ENCODE measurements at regions not wholly inside any gene's neighbourhood (a gene's known extent, or its start where the extent isn't known, plus 50 kb on each side); places are given as distances from the start of the nearest gene placed in this dataset.

GRCh38 chr18:75937306-75937705 is 509.8 kb upstream of the SMIM21 start:
- Histone ChIP-seq H3K4me3 (no peak overlapping the region), H3K9me3 (replicated peaks in 1 of 3) (no peaks in the 10 kb centered on the region), H3K36me3 (replicated peaks in 1 of 2) (no peaks in the 10 kb centered on the region), H3K27me3 (no peaks in the 10 kb centered on the region), H3K27ac (no peak overlapping the region), H3K4me1 (replicated peaks in 1 of 2) (no peaks in the 10 kb centered on the region)
- WGBS, 4 donors: 23 to 42% (median 32%) methylated on average over 2 of the region's 2 CpGs
- intact Hi-C loops (cut with DNase I): no loop called here
- TF ChIP-seq POLR2A (IDR thresholded peaks at IDR 0.05) (no peak), CTCF (IDR thresholded peaks at IDR 0.05) (no peak)
- no peak for DNase-seq

GRCh38 chr18:75936862-75937261 is 509.4 kb upstream of the SMIM21 start:
- no peak for DNase-seq
- Histone ChIP-seq H3K4me1 (replicated peaks in 1 of 2) (no peaks in the 10 kb centered on the region), H3K9me3 (replicated peaks in 1 of 3) (no peaks in the 10 kb centered on the region), H3K27me3 (no peaks in the 10 kb centered on the region), H3K27ac (no peak overlapping the region), H3K4me3 (no peak overlapping the region), H3K36me3 (replicated peaks in 1 of 2) (no peaks in the 10 kb centered on the region)
- intact Hi-C loops (cut with DNase I): no loop called here
- 64 to 86% (median 77%) methylated on average over 1 of the region's 1 CpG for WGBS, 4 donors
- TF ChIP-seq POLR2A (IDR thresholded peaks at IDR 0.05) (no peak), CTCF (IDR thresholded peaks at IDR 0.05) (no peak)

GRCh38 chr18:75931079-75931478 is 503.6 kb upstream of the SMIM21 start:
- intact Hi-C loops (cut with DNase I): no loop called here
- no peak for DNase-seq
- 53 to 82% (median 71%) methylated on average over 2 of the region's 2 CpGs for WGBS, 4 donors

GRCh38 chr18:75928706-75929105 is 501.2 kb upstream of the SMIM21 start:
- no peaks in the 10 kb centered on the region for H3K27me3 ChIP-seq
- 47 to 69% (median 64%) methylated on average over 2 of the region's 2 CpGs for WGBS, 4 donors
- no peaks in the 10 kb centered on the region for H3K4me1 ChIP-seq (replicated peaks in 1 of 2)
- no peaks in the 10 kb centered on the region for H3K9me3 ChIP-seq (replicated peaks in 1 of 3)
- no peak for DNase-seq
- no peaks in the 10 kb centered on the region for H3K36me3 ChIP-seq (replicated peaks in 1 of 2)
- intact Hi-C loops (cut with DNase I): no loop called here
- H3K4me3 ChIP-seq: no peak overlapping the region
- H3K27ac ChIP-seq: no peak overlapping the region
- TF ChIP-seq POLR2A (IDR thresholded peaks at IDR 0.05) (no peak), CTCF (IDR thresholded peaks at IDR 0.05) (no peak)

More at GRCh38 chr18:75931079-75931478, 503.6 kb upstream of the SMIM21 start:
- Histone ChIP-seq H3K27ac (no peak overlapping the region), H3K9me3 (replicated peaks in 1 of 3) (no peaks in the 10 kb centered on the region), H3K4me1 (replicated peaks in 1 of 2) (no peaks in the 10 kb centered on the region), H3K27me3 (no peaks in the 10 kb centered on the region), H3K4me3 (no peak overlapping the region), H3K36me3 (replicated peaks in 1 of 2) (no peaks in the 10 kb centered on the region)
- TF ChIP-seq CTCF (IDR thresholded peaks at IDR 0.05) (no peak), POLR2A (IDR thresholded peaks at IDR 0.05) (no peak)

Measured in adrenal gland (tissue), 9 donors.